DOHH2 (cell line): ENCODE measurements at regions not wholly inside any gene's neighbourhood (a gene's known extent, or its start where the extent isn't known, plus 50 kb on each side); places are given as distances from the start of the nearest gene placed in this dataset.

Experiments
- EZH2phosphoT487 ChIP-seq: fragments of 200-600 bp; sonication (generic); IDR thresholded peaks from 2 replicates; pipeline ENCODE4 v1.6.1; 2017; ENCODE audit warnings: borderline replicate concordance, mild to moderate bottlenecking, antibody characterized with exemption, low read length, moderate library complexity, mixed read lengths
- TF ChIP-seq, protein P1 (sequence below): fragments of 200-600 bp; sonication (generic); IDR thresholded peaks from one replicate; pipeline ENCODE4 v1.5.1; 2014; ENCODE audit warnings: antibody characterized with exemption, mild to moderate bottlenecking, low read depth, low read length; ENCODE audit not compliant: poor library complexity, severe bottlenecking

DNA sequence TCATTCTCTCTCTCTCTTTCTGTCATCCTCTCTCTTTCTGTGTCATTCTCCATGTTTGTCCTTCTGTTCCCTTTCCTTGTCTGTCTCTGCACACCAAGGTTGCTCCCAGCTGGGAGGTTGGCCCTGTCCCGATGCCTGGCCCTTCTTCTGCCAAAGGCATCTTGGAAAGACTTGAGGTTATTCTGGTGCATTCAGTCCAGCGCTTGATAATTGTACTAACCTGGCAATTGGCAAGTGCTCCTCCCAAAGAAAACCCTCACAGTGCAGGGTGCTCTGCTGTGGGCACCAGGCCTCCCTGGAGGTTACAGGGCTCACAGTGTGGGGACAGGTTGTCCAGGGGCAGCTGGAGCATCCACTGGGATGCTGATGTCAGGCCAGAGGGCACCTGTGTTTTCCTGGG is 95.4 kb downstream of the GLI2 start:
- TF ChIP-seq, protein P1, sequence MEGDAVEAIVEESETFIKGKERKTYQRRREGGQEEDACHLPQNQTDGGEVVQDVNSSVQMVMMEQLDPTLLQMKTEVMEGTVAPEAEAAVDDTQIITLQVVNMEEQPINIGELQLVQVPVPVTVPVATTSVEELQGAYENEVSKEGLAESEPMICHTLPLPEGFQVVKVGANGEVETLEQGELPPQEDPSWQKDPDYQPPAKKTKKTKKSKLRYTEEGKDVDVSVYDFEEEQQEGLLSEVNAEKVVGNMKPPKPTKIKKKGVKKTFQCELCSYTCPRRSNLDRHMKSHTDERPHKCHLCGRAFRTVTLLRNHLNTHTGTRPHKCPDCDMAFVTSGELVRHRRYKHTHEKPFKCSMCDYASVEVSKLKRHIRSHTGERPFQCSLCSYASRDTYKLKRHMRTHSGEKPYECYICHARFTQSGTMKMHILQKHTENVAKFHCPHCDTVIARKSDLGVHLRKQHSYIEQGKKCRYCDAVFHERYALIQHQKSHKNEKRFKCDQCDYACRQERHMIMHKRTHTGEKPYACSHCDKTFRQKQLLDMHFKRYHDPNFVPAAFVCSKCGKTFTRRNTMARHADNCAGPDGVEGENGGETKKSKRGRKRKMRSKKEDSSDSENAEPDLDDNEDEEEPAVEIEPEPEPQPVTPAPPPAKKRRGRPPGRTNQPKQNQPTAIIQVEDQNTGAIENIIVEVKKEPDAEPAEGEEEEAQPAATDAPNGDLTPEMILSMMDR: no peak
- TF ChIP-seq EZH2phosphoT487: no peak
